K562 (cell line): ENCODE measurements at regions not wholly inside any gene's neighbourhood (a gene's known extent, or its start where the extent isn't known, plus 50 kb on each side); places are given as distances from the start of the nearest gene placed in this dataset.

Experiments used
- ADNP ChIP-seq: fragments of 200-800 bp; sonication (Bioruptor generic); IDR thresholded peaks from 2 replicates; pipeline ENCODE4 v1.6.1; 2016; ENCODE audit warnings: missing genetic modification characterization, missing compliant biosample characterization
- BCL6 ChIP-seq: fragments of 250-450 bp; sonication (Bioruptor Pico); IDR thresholded peaks from 2 replicates; pipeline ENCODE4 v1.4.0; 2020
- DDX20 ChIP-seq: fragments of 450-650 bp; IDR thresholded peaks from 2 replicates; pipeline ENCODE4 v1.6.1; 2016; ENCODE audit warnings: missing genetic modification characterization, low read depth, mild to moderate bottlenecking, missing compliant biosample characterization, moderate library complexity
- FOXM1 ChIP-seq, 2 experiments: fragments of 450-650 bp in 1 of 2; sonication (generic) in 1 of 2; formaldehyde crosslinking in 1 of 2; IDR thresholded peaks; 2 replicates each; pipeline versions ENCODE4 v1.6.1 to v1.9.0; 2017 to 2022; ENCODE audit warnings: low read depth in 2 of 2, mild to moderate bottlenecking in 2 of 2, missing genetic modification reagents in 1 of 2, moderate library complexity in 1 of 2
- GTF2A2 ChIP-seq: IDR thresholded peaks from 2 replicates; pipeline ENCODE4 v1.6.1; 2016; ENCODE audit warnings: mild to moderate bottlenecking, missing genetic modification characterization, missing compliant biosample characterization
- HLTF ChIP-seq: fragments of 450-650 bp; IDR thresholded peaks from 2 replicates; pipeline ENCODE4 v1.6.1; 2016
- HMGN3 ChIP-seq: IDR thresholded peaks from 2 replicates; pipeline ENCODE4 v1.6.1; 2011; ENCODE audit warnings: borderline replicate concordance, low read depth, mild to moderate bottlenecking, mixed read lengths, low read length; ENCODE audit not compliant: insufficient read length; ENCODE audit errors: extremely low read depth
- PTTG1 ChIP-seq: fragments of 450-650 bp; IDR thresholded peaks from 2 replicates; pipeline ENCODE4 v1.6.1; 2016; ENCODE audit warnings: low read depth, mild to moderate bottlenecking, missing genetic modification characterization, missing compliant biosample characterization
- TCF7 ChIP-seq: sonication (generic); IDR thresholded peaks from 2 replicates; pipeline ENCODE4 v1.6.1; 2016; ENCODE audit warnings: antibody characterized with exemption, borderline replicate concordance
- ZNF143 ChIP-seq: sonication (generic); formaldehyde crosslinking; IDR thresholded peaks from 2 replicates; pipeline ENCODE4 v1.9.0; 2022; ENCODE audit warnings: mild to moderate bottlenecking, missing genetic modification reagents
- ZNF197 ChIP-seq: fragments of 200-800 bp; sonication (Bioruptor generic); IDR thresholded peaks from 2 replicates; pipeline ENCODE4 v1.6.1; 2016; ENCODE audit warnings: low read depth, missing genetic modification characterization, missing compliant biosample characterization
- ZNF354B ChIP-seq: fragments of 250-450 bp; sonication (Bioruptor Pico); IDR thresholded peaks from 2 replicates; pipeline ENCODE4 v1.4.0; 2020
- ZNF444 ChIP-seq: fragments of 250-450 bp; sonication (Bioruptor Pico); IDR thresholded peaks from 2 replicates; pipeline ENCODE4 v1.4.0; 2020; ENCODE audit warnings: mild to moderate bottlenecking, moderate library complexity
- ZNF445 ChIP-seq: fragments of 250-450 bp; sonication (Bioruptor Pico); IDR thresholded peaks from 2 replicates; pipeline ENCODE4 v1.4.0; 2020; ENCODE audit warnings: low read depth, mild to moderate bottlenecking, moderate library complexity
- TF ChIP-seq, protein P1 (sequence below): fragments of 250-450 bp; sonication (Bioruptor Pico); IDR thresholded peaks from 2 replicates; pipeline ENCODE4 v1.9.0; 2021; ENCODE audit warnings: mild to moderate bottlenecking, inconsistent platforms
- TF ChIP-seq, protein P2 (sequence below): fragments of 450-650 bp; IDR thresholded peaks from 2 replicates; pipeline ENCODE4 v1.6.1; 2016; ENCODE audit warnings: mild to moderate bottlenecking, moderate library complexity

DNA sequence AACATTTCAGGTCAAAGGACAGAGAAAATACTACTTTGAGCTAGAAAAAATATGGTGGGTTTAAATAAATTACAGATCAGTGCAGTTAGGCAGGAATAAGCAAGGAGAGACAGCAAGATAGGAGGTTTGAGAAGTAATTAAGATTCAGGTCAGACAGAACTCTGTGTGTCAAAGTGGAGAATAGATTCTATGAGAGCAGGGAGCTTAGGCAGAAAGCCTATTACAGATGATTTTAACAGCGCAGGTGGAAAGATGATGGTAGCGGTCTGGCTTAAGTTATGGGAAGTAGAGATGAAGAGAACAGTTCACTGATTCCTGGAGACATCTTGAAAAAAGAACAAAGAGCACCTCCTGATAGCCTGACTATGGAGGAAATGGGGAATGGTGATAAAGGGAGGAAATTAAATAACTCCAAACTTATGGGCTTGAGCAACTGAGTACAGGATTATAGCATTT is 106.0 kb downstream of the APIP start (continued):
- TF ChIP-seq, protein P1, sequence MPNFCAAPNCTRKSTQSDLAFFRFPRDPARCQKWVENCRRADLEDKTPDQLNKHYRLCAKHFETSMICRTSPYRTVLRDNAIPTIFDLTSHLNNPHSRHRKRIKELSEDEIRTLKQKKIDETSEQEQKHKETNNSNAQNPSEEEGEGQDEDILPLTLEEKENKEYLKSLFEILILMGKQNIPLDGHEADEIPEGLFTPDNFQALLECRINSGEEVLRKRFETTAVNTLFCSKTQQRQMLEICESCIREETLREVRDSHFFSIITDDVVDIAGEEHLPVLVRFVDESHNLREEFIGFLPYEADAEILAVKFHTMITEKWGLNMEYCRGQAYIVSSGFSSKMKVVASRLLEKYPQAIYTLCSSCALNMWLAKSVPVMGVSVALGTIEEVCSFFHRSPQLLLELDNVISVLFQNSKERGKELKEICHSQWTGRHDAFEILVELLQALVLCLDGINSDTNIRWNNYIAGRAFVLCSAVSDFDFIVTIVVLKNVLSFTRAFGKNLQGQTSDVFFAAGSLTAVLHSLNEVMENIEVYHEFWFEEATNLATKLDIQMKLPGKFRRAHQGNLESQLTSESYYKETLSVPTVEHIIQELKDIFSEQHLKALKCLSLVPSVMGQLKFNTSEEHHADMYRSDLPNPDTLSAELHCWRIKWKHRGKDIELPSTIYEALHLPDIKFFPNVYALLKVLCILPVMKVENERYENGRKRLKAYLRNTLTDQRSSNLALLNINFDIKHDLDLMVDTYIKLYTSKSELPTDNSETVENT, result no peak
- no peak for TF ChIP-seq ZNF354B (CRISPR knock-in tag)
- TF ChIP-seq, protein P2, sequence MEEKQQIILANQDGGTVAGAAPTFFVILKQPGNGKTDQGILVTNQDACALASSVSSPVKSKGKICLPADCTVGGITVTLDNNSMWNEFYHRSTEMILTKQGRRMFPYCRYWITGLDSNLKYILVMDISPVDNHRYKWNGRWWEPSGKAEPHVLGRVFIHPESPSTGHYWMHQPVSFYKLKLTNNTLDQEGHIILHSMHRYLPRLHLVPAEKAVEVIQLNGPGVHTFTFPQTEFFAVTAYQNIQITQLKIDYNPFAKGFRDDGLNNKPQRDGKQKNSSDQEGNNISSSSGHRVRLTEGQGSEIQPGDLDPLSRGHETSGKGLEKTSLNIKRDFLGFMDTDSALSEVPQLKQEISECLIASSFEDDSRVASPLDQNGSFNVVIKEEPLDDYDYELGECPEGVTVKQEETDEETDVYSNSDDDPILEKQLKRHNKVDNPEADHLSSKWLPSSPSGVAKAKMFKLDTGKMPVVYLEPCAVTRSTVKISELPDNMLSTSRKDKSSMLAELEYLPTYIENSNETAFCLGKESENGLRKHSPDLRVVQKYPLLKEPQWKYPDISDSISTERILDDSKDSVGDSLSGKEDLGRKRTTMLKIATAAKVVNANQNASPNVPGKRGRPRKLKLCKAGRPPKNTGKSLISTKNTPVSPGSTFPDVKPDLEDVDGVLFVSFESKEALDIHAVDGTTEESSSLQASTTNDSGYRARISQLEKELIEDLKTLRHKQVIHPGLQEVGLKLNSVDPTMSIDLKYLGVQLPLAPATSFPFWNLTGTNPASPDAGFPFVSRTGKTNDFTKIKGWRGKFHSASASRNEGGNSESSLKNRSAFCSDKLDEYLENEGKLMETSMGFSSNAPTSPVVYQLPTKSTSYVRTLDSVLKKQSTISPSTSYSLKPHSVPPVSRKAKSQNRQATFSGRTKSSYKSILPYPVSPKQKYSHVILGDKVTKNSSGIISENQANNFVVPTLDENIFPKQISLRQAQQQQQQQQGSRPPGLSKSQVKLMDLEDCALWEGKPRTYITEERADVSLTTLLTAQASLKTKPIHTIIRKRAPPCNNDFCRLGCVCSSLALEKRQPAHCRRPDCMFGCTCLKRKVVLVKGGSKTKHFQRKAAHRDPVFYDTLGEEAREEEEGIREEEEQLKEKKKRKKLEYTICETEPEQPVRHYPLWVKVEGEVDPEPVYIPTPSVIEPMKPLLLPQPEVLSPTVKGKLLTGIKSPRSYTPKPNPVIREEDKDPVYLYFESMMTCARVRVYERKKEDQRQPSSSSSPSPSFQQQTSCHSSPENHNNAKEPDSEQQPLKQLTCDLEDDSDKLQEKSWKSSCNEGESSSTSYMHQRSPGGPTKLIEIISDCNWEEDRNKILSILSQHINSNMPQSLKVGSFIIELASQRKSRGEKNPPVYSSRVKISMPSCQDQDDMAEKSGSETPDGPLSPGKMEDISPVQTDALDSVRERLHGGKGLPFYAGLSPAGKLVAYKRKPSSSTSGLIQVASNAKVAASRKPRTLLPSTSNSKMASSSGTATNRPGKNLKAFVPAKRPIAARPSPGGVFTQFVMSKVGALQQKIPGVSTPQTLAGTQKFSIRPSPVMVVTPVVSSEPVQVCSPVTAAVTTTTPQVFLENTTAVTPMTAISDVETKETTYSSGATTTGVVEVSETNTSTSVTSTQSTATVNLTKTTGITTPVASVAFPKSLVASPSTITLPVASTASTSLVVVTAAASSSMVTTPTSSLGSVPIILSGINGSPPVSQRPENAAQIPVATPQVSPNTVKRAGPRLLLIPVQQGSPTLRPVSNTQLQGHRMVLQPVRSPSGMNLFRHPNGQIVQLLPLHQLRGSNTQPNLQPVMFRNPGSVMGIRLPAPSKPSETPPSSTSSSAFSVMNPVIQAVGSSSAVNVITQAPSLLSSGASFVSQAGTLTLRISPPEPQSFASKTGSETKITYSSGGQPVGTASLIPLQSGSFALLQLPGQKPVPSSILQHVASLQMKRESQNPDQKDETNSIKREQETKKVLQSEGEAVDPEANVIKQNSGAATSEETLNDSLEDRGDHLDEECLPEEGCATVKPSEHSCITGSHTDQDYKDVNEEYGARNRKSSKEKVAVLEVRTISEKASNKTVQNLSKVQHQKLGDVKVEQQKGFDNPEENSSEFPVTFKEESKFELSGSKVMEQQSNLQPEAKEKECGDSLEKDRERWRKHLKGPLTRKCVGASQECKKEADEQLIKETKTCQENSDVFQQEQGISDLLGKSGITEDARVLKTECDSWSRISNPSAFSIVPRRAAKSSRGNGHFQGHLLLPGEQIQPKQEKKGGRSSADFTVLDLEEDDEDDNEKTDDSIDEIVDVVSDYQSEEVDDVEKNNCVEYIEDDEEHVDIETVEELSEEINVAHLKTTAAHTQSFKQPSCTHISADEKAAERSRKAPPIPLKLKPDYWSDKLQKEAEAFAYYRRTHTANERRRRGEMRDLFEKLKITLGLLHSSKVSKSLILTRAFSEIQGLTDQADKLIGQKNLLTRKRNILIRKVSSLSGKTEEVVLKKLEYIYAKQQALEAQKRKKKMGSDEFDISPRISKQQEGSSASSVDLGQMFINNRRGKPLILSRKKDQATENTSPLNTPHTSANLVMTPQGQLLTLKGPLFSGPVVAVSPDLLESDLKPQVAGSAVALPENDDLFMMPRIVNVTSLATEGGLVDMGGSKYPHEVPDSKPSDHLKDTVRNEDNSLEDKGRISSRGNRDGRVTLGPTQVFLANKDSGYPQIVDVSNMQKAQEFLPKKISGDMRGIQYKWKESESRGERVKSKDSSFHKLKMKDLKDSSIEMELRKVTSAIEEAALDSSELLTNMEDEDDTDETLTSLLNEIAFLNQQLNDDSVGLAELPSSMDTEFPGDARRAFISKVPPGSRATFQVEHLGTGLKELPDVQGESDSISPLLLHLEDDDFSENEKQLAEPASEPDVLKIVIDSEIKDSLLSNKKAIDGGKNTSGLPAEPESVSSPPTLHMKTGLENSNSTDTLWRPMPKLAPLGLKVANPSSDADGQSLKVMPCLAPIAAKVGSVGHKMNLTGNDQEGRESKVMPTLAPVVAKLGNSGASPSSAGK, result no peak
- peak; percentile 37; the same call in 1 of the 2 replicates for TF ChIP-seq GTF2A2 (tag)
- no peak for TF ChIP-seq ADNP (tag)
- no peak for TF ChIP-seq BCL6 (CRISPR knock-in tag)
- TF ChIP-seq DDX20 (tag), result no peak
- no peak for TF ChIP-seq ZNF444 (CRISPR knock-in tag)
- TF ChIP-seq ZNF445 (CRISPR knock-in tag), result no peak
- TF ChIP-seq FOXM1 (IDR thresholded peaks at IDR 0.05; ENCODE audit: low read depth), result no peak
- no peak for TF ChIP-seq FOXM1 (CRISPR knock-in tag; IDR thresholded peaks at IDR 0.05; ENCODE audit: low read depth)
- TF ChIP-seq ZNF197, result no peak
- TF ChIP-seq HMGN3, result no peak
- TF ChIP-seq TCF7, result no peak
- TF ChIP-seq HLTF, result no peak
- peak; percentile 69 for TF ChIP-seq PTTG1 (tag)
- TF ChIP-seq ZNF143 (CRISPR knock-in tag), result no peak
